ENCODE measurements at regions not wholly inside any gene's neighbourhood (a gene's known extent, or its start where the extent isn't known, plus 50 kb on each side); places are given as distances from the start of the nearest gene placed in this dataset.

DNA sequence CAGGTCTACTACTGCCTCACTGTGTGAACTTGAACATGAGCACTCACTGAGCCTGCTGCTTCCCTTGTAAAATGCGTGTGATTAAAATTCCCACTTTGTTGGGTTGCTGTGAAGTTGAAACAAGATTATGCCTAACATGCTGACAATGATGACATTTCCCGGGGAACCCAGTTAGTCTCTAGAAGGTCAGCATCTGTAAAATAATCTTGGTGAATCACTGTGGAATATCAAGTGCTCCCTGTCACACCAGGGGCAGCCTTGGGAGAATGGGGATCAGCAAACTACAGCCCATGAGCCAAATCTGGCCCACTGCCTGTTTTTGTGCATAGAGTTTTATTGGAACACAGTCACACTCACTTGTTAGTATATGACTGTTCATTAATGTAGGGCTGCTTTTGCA lies 335.2 kb downstream of the MIAT start:
- intact Hi-C loops (cut with micrococcal nuclease) = no loop called here
- DNase-seq (ENCODE audit: unreplicated experiment) = no peak
- POLR2A ChIA-PET = no interaction called here
- Mint-ChIP-seq H3K9me3 (ENCODE audit: unreplicated experiment) (no peaks in the 10 kb centered on the region), H3K4me1 (ENCODE audit: insufficient read depth, unreplicated experiment) (no peaks in the 10 kb centered on the region), H3K36me3 (ENCODE audit: insufficient read depth, unreplicated experiment) (no peaks in the 10 kb centered on the region), H3K27ac (ENCODE audit: low read depth, unreplicated experiment) (no peak overlapping the region), H3K4me3 (ENCODE audit: unreplicated experiment) (no peak overlapping the region), H3K27me3 (ENCODE audit: insufficient read depth, unreplicated experiment) (peaks cover 33% of the 10 kb centered on the region)
- no TSS peak for BruUV-seq (replicated peaks)
- CTCF ChIA-PET = no interaction called here
- TF ChIP-seq, protein P1, sequence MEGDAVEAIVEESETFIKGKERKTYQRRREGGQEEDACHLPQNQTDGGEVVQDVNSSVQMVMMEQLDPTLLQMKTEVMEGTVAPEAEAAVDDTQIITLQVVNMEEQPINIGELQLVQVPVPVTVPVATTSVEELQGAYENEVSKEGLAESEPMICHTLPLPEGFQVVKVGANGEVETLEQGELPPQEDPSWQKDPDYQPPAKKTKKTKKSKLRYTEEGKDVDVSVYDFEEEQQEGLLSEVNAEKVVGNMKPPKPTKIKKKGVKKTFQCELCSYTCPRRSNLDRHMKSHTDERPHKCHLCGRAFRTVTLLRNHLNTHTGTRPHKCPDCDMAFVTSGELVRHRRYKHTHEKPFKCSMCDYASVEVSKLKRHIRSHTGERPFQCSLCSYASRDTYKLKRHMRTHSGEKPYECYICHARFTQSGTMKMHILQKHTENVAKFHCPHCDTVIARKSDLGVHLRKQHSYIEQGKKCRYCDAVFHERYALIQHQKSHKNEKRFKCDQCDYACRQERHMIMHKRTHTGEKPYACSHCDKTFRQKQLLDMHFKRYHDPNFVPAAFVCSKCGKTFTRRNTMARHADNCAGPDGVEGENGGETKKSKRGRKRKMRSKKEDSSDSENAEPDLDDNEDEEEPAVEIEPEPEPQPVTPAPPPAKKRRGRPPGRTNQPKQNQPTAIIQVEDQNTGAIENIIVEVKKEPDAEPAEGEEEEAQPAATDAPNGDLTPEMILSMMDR (IDR thresholded peaks at IDR 0.05; ENCODE audit: unreplicated experiment) = no peak

- Mint-ChIP-seq H3K9me3 (ENCODE audit: unreplicated experiment) (no peaks in the 10 kb centered on the region), H3K36me3 (ENCODE audit: insufficient read depth, unreplicated experiment) (no peaks in the 10 kb centered on the region), H3K4me1 (ENCODE audit: insufficient read depth, unreplicated experiment) (no peaks in the 10 kb centered on the region), H3K27me3 (ENCODE audit: insufficient read depth, unreplicated experiment) (peaks cover 34% of the 10 kb centered on the region), H3K4me3 (ENCODE audit: unreplicated experiment) (no peak overlapping the region), H3K27ac (ENCODE audit: low read depth, unreplicated experiment) (no peak overlapping the region)
- no peak for DNase-seq (ENCODE audit: unreplicated experiment)
- ChIA-PET CTCF (interaction anchor here (0.9 kb wide), 1 partner anchor 51 kb away, joined by 3 read pairs; no protein-coding TSS in a partner anchor), POLR2A (no interaction called here)
- BruUV-seq (replicated peaks) = no TSS peak
- TF ChIP-seq, protein P1 (IDR thresholded peaks at IDR 0.05; ENCODE audit: unreplicated experiment) = no peak
- intact Hi-C loops (cut with micrococcal nuclease) = no loop called here
Measured at GRCh38 chr22:26993886-26994285, 336.5 kb downstream of the MIAT start.

GRCh38 chr22:26994801-26995200 lies 337.4 kb downstream of the MIAT start:
- no peak overlapping the region for H3K4me3 Mint-ChIP-seq (ENCODE audit: unreplicated experiment)
- CTCF ChIA-PET = no interaction called here
- H3K27ac Mint-ChIP-seq (ENCODE audit: low read depth, unreplicated experiment) = no peak overlapping the region
- peaks cover 43% of the 10 kb centered on the region for H3K27me3 Mint-ChIP-seq (ENCODE audit: insufficient read depth, unreplicated experiment)
- TF ChIP-seq, protein P1 (IDR thresholded peaks at IDR 0.05; ENCODE audit: unreplicated experiment) = no peak
- POLR2A ChIA-PET = no interaction called here
- intact Hi-C loops (cut with micrococcal nuclease) = no loop called here
- no peaks in the 10 kb centered on the region for H3K4me1 Mint-ChIP-seq (ENCODE audit: insufficient read depth, unreplicated experiment)
- no peaks in the 10 kb centered on the region for H3K9me3 Mint-ChIP-seq (ENCODE audit: unreplicated experiment)
- no peak for DNase-seq (ENCODE audit: unreplicated experiment)
- H3K36me3 Mint-ChIP-seq (ENCODE audit: insufficient read depth, unreplicated experiment) = no peaks in the 10 kb centered on the region
- BruUV-seq (replicated peaks) = no TSS peak

GRCh38 chr22:26995235-26995634 lies 337.8 kb downstream of the MIAT start:
- Mint-ChIP-seq H3K36me3 (ENCODE audit: insufficient read depth, unreplicated experiment) (no peaks in the 10 kb centered on the region), H3K27me3 (ENCODE audit: insufficient read depth, unreplicated experiment) (peaks cover 48% of the 10 kb centered on the region), H3K27ac (ENCODE audit: low read depth, unreplicated experiment) (no peak overlapping the region), H3K9me3 (ENCODE audit: unreplicated experiment) (no peaks in the 10 kb centered on the region), H3K4me1 (ENCODE audit: insufficient read depth, unreplicated experiment) (no peaks in the 10 kb centered on the region), H3K4me3 (ENCODE audit: unreplicated experiment) (no peak overlapping the region)
- CTCF ChIA-PET = no interaction called here
- intact Hi-C loops (cut with micrococcal nuclease) = no loop called here
- TF ChIP-seq, protein P1 (IDR thresholded peaks at IDR 0.05; ENCODE audit: unreplicated experiment) = no peak
- BruUV-seq (replicated peaks) = no TSS peak
- POLR2A ChIA-PET = no interaction called here
- DNase-seq (ENCODE audit: unreplicated experiment) = no peak
